ELF-1 (cell line): ENCODE measurements at regions not wholly inside any gene's neighbourhood (a gene's known extent, or its start where the extent isn't known, plus 50 kb on each side); places are given as distances from the start of the nearest gene placed in this dataset.

Experiments used
- DNase-seq: peaks from one replicate; pipeline ENCODE4 v3.0.0-alpha.2; 2016; ENCODE audit warnings: low read depth, low spot score

DNA sequence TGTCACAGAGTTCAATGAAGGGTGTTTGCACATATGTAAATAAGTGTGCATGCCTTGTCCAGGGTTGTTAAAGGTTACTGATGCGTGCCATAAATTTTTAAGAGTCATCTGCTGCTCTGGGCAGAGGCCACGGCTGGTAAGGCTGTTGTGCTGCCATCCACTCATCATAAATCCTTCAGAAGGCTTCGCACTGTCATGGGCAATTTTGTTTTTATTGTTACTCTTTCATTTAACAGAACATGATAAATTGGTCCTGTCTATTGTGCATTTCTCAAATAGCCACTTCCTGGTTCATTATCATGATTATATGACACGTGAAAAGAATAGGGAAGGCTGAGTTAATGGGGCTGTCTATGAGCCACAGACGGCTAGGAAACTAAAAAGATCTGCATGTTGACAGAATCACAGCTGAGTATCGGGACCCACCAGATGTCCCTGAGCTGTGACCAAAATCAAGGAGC is 634.3 kb upstream of the SOX11 start:
- no peak for DNase-seq

DNA sequence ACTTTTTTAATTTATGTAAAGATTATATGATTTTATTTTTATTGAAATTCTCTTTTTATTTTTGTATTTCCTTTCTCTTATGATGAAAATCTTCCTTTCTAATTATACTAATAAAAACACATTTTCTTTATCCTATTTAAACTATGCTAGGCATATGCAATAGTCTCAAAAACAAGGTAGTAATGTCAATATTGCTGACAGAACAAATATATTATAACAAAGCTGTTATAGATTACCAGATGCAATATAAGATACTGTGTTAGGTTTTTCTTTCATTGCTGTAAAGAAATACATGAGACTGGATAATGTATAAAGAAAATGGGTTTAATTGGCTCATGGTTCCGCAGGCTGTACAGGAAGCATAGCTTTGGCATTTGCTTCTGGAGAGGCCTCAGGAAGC is 631.2 kb upstream of the SOX11 start:
- DNase-seq, result no peak

DNA sequence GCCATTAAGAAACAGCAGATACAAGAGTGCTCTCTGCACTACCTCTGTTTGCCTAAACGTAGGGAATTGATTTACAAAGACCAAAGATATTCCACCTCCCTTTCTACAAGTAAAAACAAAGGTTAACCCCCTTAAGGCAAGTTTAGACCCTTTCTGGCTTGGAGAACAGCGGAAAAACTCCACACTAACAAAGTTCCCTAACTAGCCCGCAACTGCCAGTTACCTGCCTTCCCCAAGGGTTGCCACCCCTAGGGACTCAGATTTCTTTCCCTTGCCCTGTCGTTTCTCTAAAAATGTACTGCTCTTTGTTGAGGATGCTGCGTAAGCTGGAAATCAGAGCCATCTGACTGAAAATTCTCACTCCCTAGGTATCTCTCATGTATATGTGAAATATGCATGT is 627.5 kb upstream of the SOX11 start:
- DNase-seq, result peak; percentile 78

DNA sequence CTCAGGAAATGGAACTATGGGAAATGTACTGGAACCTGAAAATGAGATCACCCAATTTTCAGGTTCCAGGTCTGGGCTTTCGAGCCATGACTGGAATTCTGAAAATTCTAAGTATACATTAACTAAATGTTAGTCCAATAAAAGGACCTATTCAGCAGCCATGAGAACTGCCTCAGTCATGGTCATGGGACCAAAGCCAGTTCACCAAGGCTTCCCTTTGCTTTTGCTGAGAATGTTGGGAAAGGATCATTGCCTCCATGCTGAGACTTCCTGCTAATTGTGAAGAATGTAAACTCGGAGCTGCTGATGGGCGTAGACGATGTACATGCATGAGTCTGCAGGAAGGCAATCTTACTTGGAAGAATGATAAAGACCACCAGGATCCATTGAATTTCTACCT is 624.4 kb upstream of the SOX11 start:
- no peak for DNase-seq

DNA sequence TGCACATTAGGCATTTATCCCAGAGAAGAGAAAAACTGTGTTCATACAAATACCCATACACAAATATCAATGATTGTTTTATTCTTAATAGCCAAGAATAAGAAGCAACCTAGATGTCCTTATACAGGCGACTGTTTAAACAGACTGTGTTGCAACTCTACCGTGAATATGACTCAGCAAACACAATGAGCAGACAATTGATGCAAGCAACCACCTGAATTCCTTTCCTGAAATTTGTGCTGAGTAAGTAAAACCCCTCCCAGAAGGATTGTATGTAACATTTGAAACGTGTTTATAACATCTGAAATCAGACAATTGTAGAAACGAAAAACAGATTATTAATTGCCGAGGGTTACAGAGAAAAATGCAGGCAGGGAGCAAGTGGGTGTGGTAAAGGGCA is 621.9 kb upstream of the SOX11 start:
- DNase-seq, result no peak

DNA sequence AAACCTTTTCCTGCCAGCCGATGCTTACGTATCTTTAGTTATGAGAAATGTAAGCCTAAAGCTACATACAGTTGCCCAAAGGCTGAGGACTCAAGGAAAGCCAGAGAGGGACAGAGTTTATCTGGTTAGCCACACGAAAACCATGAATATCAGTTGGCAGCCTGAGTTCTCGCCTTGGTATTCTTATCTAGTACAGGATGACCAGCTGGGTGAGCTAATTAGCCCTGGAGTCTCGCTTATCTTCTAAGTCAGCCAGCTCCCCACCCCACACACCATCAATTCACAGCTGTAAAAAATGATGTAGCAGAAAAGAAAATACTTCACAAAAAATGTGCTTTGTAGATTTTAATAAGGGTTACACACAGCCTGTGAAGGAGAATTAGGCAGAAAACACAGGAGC is 617.5 kb upstream of the SOX11 start:
- DNase-seq, result peak; percentile 7

DNA sequence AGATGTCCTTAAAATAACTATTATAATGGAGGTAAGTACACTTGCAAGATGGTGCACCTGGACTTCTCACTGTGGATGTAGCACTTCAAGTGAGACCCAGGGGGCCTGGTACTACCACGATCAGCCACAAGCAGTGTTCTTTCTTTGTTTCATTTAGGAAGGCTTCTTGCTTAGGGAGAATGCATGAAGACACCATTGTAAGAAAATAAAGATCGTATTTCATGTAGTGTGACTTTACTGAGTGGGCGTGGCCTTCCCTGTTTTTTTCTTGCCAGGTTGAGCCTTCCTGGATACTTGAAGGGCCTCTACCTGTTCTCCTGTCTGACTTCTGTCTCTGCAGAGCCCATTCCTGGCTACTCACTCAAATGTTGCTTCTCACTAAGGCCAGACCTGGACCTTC is 615.6 kb upstream of the SOX11 start:
- DNase-seq, result peak; percentile 30

DNA sequence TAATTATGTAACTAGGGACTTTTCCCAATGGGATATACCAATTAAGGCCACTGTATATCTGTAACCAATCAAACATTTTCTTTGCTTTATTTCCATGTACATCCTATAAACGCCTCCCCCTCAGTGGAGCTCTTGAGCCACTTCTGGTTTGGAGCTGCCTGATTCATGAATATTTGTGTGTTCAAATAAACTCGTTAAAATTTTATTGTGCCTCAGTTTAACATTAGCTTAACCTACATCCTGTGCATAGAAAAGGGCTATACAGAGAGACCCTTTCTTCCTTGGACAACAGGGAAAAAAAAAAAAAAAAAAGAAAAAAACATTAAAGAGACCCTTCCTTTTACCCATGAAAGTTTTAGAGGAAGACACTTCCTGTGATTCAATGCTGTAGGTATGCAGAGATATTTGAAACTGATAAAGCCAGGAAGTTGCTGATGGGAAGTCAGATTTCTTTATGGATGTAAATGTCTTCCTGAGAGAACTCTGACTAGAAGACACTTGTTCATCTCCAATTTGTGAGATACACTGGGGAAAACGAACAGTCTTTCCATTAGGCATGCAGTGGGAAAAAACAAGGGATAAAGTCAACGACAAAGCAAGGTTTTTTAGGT is 614.6 kb upstream of the SOX11 start:
- DNase-seq, result peak; percentile 17

DNA sequence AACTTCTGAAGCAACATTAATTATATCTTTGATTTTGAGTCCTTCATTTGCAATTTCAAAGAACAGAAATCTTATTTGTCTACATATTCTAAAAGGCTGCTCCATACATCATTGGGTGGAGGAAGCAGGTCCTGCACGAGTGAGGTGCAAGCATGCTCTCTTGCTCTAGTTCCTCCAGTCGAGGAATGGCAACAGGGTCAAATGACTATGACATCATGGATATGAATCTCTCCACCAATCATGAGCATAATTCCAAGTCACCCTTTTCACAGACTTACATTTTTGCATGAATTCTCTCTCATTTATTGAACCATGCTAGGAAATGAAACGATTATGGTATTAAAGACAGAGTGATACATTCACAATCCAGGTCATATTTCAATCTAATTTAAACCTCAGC is 608.8 kb upstream of the SOX11 start:
- DNase-seq, result no peak

DNA sequence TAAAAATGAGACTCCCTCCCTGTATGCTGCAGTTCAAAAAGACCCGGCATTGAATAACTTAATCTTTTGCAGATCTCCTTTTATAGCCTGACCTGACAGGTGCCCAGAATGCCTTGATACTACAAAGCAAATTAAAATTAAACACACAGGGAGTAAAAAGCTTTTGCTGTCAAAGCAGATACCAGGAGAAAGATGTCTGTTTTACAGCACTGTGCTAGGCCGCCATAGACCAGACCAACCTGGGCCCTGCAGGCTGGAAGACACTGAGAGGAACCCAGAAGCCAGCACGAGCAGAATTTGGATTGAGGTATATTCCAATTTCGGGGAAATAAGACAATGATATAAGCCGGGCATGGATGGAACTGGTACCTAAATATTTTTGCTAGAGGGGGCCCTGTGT is 602.8 kb upstream of the SOX11 start:
- DNase-seq, result no peak

DNA sequence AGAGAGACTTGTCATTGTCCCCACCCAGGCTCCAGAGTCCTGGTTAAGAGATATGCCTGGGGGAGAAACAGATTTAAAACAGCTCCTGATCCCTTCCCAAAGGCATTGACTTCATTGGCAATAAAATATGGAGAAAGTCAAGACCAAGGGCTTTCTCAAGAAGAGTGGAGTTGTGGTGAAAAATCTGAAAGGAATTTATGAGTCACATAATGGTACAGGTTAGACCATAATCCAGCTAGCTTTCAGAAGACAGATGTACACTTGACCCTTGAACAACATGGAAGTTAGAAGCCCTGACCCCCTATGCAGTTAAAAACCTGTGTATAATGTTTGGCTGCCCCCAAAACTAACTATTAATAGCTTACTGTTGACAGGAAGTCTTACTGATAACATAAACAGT is 599.1 kb upstream of the SOX11 start:
- DNase-seq, result no peak

DNA sequence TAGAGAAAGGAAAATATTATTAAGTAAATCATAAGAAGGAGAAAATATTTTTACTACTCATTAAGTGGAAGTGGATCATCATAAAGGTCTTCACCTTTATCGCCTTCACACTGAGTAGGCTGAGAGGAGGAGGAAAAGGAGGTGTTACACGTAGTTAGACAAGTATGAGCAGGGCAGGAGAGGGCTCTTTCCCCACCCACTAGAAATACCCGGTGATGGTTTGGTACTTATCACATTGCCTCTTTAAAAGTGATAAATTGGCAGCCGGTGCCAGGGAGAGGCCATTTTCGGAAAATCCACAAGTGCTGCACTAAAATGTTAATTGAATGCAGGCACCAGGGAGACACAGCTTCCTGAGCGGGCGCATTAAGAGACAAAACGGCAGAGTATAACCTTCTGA is 598.7 kb upstream of the SOX11 start:
- DNase-seq, result no peak

DNA sequence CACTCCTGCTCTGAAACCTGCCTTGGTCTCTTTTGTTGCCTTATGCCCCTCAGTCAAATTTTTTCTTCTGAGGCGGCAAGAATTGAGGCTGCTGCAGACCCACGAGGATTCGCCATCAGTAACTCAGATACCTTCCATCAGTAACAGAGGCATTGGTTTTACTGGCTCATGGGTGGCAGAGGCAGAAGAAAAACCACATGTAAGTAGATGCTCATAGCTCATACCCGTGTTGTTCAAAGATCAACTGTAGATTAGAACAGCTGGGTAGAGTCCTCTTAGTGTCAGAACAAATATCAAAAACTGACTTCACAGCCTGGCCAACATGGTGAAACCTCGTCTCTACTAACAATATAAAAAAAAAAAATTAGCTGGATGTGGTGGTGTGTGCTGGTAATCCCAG is 598.0 kb upstream of the SOX11 start:
- DNase-seq, result no peak

DNA sequence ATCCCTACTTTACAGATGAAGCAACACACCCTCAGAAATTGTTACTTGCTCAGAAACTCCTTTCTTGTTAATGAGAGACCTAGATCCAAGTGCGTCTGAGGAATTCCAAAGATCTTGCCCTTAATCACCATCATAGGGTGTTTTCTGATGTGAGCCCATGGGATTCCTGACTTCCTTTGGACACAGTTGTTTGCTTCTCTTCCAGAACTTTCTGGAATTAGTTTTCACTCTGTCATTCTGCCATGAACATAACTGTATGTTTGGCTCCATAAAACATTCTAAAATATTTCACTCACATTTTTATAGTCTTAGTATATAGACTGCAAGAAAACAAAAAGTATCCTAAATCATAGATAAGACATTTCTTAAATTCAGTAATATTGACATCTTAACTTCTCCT is 593.9 kb upstream of the SOX11 start:
- no peak for DNase-seq

DNA sequence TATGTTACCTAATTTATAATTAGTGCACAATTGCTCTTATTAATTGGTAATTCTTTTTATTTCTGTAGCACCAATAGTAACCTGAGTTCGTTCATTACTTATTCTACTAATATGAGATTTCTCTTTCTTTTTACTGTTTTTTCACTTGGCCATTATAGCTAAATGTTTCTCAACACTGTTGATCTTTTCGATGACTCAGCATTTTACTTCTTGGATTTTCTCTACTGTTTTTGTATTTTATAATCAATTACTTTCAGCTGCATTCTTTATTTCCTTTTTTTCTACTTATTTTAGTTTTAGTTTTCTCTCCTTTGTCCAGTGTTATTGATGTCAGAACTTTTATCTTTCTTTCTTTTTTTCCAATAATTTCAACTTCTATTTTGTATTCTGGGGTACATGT is 589.4 kb upstream of the SOX11 start:
- no peak for DNase-seq

DNA sequence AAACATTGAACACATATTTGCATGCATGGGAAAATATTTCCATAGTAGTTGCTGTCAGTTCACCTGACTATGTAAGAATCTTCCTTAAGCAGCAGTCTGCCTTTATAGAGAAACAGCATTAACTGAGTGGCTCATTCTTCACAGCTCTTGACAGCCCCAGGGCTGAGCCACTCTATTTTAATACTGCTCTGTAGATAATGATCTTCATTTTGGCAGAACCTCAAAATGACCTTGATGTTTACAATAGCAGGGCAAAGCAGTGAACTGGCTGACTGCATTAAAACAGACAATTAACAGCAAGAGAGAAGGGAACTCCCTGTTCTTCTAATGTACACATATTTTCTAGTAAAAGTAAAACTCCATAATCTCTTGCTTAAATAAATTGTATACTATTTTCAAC is 580.6 kb upstream of the SOX11 start:
- DNase-seq, result no peak

DNA sequence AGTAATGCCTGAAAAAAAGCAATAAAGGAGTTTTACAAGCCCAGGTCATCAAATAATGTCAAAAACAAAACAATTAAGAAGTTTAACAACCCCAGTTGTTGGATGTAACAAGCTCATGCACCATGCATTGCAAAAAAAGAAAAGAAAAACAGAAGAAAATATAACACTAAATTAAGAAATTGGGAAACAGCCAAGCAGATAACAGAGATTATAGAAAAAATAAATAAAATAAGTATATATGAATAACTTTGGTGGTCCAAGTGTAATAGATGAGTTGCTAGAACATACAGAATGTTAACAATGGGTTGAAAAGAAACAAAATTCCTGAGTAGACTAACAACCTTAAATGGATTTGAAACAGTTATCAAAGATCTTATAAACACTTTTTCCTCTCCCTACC is 573.1 kb upstream of the SOX11 start:
- DNase-seq, result no peak

DNA sequence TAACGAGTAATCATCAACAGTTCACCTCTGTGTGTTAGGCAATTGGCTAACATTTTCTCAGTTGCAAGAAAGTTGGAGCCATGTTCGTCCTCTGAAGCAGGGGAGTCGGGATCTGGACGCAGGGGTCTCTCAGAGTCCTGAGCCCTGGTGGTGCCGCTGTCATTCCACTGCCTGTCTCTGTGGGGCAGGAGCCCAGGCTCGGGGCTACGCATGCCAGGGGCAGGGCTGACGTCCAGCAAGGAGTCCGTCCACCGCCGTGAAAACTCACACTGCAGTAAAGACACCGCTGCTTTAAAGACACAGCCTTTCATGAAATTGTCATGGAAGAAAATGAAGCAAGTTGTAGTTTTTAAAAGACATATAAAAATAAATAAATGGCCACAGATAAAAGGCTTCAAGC is 571.1 kb upstream of the SOX11 start:
- no peak for DNase-seq

DNA sequence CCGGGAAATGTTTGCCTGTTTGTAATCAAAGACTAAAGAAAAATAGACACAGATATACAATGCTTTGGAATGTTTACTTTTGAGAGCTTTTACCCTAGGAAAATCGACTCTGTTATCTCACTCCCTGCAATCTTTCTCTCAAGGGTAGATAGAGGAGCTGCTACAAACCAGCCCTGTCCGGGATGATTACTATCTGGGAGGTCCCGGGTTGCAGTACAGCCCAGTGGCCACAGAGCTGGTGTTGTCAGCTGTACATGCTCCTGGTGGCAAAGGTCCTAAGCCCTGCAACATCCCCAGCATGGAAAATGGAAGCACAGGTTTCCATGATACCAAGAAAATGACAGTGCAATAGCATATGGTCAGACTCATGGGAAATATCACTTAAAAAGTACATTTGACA is 570.5 kb upstream of the SOX11 start:
- peak; percentile 55 for DNase-seq

DNA sequence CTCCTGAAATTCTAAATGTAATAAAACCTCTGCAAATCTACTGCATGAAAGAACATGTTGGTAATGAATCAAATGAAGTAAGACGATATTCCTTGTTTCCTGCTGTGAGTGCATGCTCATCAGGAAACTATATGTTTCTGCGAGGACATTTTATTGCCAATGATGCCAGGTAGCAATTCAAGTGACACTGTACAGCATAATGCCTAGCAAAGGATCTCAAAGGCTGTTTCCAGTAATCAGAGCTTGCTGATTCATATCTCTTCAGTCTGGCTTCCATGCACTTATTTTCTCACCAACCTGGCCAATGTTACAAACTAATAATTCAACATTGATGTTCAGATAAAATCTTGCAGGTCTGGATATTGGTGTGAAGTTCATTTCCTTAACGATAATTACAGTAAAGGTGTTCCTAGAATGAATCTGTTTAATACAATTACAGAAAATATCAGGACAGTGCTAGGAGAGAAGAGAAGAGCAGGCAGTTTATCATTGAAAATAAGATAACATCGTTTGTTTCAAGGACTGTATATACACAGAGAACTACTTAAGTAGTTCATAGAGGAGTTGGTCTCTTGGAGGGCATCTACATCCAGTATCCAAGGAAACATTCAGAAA is 568.5 kb upstream of the SOX11 start:
- no peak for DNase-seq

DNA sequence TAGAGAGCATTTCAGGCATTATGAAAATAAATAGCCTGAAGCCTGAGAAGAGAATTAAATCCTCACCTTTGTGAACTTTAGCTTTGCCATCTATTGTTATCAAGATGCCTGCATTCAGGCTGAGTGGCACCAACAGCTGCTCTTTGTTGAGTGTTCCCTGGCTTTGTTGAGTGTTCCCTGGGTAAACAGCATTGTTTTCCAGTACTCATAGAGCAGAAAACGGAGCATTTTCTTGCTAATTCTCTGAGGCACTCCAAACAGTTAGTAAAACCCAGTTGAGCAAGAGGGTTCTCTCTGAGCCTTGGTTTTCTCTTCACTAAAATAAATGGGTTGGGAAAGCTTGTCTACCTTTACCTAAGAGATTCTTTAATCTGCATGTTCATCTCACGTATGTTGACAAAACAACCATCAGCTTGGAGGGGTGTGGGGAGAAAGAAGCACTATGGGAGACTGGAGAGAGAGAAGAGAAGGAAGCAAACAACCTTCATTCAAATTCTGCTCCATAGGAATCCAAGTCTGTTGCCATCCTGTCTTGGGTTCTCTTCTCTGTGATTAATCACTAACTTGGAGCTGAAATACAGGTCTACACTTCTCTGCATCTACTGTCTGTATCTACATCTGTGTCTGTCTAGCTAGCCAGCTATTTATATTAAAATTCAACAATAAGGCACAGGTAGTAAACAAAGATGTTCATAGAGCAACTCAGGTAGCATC is 567.0 kb upstream of the SOX11 start:
- DNase-seq, result peak; percentile 71

DNA sequence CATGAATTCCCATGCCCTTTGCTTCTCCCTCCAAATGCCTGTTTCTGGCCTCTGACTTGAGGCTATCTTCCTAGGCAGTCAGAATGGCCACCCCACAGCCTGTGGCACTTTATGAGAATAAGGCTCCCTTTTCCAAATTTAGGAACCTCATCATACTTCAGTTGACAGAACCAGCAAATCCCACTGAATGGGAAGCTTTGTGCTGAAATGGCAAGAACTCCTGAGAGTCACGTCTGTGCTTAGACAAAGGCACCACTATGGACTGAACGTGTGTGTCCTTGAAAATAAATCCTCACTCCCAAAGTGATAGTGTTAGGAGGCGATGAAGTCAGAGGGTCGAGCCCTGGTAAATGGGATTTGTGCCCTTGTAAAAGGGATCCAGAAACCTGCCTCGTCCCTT is 559.9 kb upstream of the SOX11 start:
- DNase-seq, result no peak

DNA sequence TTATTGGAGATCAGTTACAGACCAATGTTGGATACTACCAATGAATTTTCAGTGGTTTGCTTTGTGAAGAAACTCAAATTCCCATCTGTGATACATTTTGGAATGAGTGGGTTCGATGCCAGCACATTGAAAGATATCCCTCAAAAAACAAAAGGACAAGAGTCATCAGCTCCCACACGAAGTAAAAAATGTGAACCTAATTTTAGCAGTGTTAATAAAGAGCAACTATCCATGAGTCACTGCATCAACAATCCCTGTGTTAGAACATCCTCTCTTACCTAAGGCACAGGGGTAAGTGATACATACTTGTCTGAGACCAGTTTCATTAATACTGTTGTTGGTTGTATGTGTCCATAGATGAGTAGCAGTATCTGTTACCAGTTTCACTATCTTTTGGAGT is 551.8 kb upstream of the SOX11 start:
- no peak for DNase-seq
